GM12873 (cell line): ENCODE measurements at regions not wholly inside any gene's neighbourhood (a gene's known extent, or its start where the extent isn't known, plus 50 kb on each side); places are given as distances from the start of the nearest gene placed in this dataset.

ENCODE experiments used
- TF ChIP-seq, protein P1 (sequence below): IDR thresholded peaks from 2 replicates; pipeline ENCODE4 v1.5.1; 2012; ENCODE audit warnings: low read depth, mild to moderate bottlenecking, moderate library complexity, low read length, control low read depth; ENCODE audit not compliant: insufficient read depth; ENCODE audit errors: missing control alignments

- TF ChIP-seq, protein P1, sequence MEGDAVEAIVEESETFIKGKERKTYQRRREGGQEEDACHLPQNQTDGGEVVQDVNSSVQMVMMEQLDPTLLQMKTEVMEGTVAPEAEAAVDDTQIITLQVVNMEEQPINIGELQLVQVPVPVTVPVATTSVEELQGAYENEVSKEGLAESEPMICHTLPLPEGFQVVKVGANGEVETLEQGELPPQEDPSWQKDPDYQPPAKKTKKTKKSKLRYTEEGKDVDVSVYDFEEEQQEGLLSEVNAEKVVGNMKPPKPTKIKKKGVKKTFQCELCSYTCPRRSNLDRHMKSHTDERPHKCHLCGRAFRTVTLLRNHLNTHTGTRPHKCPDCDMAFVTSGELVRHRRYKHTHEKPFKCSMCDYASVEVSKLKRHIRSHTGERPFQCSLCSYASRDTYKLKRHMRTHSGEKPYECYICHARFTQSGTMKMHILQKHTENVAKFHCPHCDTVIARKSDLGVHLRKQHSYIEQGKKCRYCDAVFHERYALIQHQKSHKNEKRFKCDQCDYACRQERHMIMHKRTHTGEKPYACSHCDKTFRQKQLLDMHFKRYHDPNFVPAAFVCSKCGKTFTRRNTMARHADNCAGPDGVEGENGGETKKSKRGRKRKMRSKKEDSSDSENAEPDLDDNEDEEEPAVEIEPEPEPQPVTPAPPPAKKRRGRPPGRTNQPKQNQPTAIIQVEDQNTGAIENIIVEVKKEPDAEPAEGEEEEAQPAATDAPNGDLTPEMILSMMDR, result no peak
Measured at GRCh38 chr3:66923969-66924368, 74.1 kb upstream of the KBTBD8 start.

GRCh38 chr3:66928252-66928651, 69.9 kb upstream of the KBTBD8 start:
- TF ChIP-seq, protein P1, result no peak

- TF ChIP-seq, protein P1, result no peak
Measured at GRCh38 chr3:66931291-66931690, 66.8 kb upstream of the KBTBD8 start.

DNA sequence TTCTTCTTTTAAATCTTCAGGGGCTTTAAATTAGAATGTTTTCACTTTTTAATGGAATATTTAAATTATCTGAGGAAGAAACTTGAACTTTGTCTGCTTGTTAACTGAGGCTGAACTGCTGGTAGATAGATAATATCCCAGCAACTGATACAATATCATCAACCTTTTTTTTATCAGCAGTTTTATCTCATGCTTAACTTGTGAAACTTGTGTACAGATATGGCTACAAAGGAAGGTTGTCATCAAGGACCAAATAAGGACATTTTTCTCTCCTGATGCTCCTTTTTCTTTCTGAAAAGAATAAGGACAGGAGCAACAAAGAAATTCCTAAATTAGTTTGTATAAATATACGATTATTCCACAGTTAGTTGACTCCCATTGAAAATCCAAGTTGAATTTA, 66.4 kb upstream of the KBTBD8 start:
- TF ChIP-seq, protein P1, result no peak

GRCh38 chr3:66933233-66933632, 64.9 kb upstream of the KBTBD8 start:
- TF ChIP-seq, protein P1, result no peak

DNA sequence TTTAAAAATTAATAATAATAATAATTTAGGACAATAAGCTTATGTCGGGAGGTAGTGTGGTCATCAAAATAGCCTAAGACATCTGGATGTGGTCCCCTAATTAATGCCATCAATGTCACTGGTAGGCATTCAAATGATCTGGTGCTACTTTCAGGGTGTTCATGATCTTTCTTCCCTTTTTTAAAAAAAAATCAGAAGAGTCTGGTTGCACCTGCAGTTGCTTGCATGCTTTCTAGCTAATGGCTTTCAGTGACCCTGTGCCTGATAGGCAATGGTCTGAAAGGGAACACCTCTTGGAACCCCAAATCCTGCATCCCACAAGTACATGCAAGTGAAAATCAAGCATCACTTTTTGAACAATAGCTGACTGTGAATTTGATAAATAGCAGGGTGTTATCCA, 64.1 kb upstream of the KBTBD8 start:
- TF ChIP-seq, protein P1, result no peak

GRCh38 chr3:66934725-66935124, 63.4 kb upstream of the KBTBD8 start:
- TF ChIP-seq, protein P1, result no peak

DNA sequence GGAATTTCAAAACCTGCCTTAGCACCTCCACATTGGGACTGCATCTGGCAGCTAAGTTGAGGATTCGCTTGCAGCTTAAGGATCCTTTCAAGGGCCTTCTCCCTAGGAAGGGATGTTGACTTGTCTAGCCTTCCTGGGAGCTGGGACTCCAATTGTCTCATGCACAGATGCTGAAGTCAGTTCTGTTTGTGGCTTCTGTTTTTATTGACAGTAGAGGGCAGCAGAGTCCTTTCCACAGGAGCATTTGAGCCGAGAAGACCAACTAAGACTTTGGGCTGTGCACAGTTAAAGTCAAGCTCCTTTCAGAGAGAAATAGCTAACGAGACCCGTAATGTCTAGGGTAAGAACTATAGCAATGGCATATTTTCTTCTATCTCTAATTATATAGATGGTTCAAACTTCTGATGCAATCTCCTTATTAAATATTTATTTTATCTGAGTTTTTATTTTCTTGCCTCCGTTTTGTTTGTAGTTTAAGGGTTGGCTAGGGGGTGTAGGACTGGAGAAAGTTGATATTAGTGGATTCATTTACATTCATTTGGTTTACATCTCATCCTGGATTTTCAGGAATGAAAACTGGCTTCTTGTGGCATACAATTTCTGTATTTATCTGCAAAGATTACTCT, 59.7 kb upstream of the KBTBD8 start:
- TF ChIP-seq, protein P1, result peak; percentile 81
